HG03378 (cell line): ENCODE measurements at regions not wholly inside any gene's neighbourhood (a gene's known extent, or its start where the extent isn't known, plus 50 kb on each side); places are given as distances from the start of the nearest gene placed in this dataset.

Experiments
- ATAC-seq: cut with Tn5 transposase; IDR thresholded peaks from one replicate; pipeline ENCODE4 v1.9.1; 2021; ENCODE audit warnings: mild to moderate bottlenecking, moderate library complexity; ENCODE audit not compliant: unreplicated experiment

DNA sequence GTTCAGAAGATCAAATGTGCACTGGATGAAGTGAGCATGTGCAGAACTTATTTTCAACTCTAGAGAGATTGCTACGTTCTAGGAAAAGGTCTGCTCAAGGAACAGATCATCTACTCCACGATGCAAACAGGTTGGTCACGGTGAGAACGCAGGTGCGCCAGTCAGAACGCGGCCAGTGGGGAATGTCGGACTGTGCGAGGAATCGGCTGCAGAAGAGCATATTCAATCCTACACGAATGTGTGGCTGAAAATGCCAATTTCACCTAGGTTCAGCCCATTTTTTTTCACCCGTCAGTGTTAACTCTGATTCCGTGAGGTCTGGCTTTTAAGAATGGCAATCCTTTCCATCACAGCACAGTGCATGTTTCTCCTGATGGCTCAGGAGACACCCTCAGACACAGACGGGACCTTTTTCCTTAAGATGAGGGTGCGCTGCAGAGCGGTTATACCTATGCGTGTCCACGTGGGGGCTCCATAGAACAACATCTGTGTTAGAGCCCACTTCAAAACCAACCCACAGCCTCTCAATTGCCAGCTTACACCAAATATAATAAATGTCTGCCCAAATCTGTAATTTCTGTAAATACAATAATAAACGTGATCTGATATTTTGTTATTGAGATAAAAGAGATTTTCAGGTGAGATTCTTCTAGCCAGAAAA lies 250.4 kb downstream of the FOXA2 start:
- peak; percentile 87 for ATAC-seq

DNA sequence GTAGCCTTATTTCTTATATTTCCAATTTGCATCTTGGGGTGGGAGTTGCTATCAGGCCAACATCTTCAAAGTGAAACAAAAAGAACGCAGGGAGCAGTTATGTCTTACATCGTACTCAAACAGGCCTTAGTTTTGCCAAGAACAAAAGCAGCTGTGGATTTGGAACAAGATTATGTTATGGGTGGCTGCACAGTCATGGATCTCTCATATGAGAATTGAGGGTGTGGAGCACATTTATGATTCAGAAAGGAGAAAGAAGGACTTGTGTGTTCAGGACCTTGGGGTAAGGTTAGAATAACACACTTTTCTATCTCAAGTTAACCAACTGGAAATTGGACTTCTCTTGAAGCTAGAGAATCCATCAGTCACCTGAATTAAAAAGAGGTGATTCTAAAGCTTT lies 259.9 kb downstream of the FOXA2 start:
- ATAC-seq: no peak

DNA sequence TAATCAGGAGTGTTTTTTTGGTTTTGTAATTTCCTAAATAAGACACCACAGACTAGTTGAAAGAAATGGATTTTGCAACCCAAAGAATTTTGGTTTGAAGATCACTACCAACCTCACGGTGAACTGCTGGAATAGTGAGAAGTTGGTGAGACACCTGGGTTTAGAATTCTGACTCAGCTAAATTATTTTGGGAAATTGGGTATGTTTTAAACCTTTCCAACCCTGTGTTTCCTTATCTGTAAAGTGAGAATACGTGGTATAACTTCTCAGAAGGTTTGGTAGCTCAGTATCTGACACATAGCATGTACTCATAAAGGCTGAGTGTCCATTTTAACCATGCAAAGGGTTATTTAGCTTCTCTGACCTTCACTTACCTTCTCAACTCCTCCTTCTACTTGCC lies 261.9 kb downstream of the FOXA2 start:
- ATAC-seq: no peak

DNA sequence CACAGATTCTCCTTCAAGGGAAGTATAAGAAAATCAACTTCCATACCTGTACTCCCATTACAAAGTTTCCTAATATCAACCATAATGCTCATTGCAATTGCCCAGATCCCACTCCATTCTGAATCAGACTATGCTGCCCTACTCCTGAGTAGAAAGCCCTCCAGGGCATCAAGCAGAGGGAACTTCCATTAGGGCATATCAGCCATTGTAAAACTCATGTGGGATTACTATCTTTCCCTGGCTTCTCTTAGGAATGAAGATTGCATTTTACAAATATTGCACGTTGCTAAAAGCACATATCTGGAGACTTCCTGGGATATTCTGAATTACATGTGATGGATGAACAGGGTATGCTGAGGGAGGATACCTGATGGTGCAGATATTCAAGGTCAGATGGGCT lies 263.2 kb downstream of the FOXA2 start:
- no peak for ATAC-seq

DNA sequence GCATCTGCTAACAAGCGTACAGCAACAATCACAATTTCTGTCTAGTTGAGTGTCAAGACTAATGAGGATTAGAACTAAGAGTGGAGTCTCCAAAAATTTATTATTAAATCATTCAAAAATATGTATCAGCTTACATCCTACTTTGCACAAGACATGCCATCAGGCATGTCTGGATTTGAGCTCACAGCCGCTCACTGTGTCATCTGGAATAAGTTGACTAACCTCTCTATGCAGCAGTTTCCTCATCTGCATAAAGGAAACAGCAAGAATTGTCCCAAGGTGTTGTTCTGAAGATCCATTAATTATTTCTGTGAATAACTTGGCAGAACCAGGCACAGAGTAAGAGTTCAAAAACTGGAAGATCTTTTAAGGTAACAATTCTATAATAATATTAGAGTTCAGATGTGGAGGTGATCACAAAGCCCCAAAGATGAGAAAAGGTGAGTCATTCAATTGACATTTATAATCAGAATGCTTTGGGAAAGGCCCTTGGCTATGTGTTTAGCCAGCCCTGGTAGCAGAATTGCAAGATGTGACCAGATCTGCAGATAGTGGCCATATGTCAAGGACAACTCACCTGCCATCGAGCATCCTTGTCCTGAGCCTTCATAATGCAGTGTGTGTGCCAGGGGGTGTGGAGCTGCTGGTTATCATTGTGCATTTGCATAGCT lies 264.0 kb downstream of the FOXA2 start:
- ATAC-seq: no peak

DNA sequence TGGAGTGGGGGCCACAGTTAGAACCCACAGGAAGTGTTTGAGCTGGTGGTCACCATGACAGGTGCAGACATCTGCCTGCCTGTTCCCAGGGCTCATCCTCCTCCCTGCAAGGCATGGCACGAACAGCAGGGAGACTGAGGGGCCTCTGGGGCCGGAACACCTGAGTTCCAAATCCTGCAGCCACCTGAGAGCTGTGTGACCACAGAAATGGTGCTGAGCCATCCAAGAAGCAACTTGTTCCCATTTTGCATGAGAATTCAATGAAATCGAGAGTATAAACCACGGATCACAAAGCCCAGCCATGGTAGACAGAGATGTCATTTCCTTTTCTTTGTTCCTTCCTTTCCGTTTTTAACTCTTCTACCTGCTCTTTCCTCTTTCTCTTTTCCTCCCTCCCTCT lies 268.6 kb downstream of the FOXA2 start:
- no peak for ATAC-seq

DNA sequence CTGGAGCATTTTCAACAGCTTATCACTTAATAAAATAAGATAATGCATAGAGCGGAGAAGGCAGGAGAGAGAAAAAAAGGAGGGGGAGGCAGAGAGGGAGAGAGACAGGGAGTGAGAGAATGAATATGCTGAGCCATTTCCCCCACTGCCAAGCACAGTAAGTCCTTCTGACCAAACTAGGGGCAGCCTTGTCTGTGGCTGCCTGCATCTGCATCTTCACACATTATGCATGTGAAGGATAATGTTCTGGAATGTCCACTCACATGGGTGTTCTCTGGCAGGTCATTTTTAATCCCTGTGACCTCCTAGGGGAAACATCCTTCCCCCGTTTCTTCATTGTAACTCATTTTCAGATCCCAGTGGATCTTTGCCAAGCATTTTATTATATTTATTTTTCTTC lies 269.3 kb downstream of the FOXA2 start:
- ATAC-seq: no peak

DNA sequence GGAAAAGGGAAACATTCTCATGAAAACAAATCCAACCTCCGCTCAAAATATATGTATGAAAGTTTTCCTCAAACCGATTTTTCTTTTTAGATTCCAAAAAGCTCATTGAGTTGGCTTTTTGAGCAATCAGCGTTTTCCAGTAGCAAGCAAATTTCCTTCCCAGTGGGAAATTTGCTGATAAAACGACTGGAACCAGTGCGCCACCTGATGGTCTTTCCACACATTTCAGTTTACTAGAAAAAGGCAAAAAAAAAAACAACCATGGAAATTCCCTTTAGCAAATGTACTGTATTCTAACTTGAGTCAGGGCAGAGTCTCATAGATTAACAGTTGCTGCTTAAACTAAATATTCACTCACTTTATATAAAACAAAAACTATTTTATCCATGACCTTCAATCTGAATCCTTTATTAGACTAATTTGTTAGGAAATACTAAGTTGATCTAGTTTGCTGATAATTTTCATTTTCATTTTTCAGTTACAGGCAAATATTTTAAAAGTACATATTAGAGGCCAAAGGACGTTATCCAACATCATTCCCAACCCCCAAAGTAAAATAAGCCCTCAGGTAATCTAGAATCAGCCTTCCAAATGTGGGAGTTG lies 271.5 kb downstream of the FOXA2 start:
- ATAC-seq: no peak

DNA sequence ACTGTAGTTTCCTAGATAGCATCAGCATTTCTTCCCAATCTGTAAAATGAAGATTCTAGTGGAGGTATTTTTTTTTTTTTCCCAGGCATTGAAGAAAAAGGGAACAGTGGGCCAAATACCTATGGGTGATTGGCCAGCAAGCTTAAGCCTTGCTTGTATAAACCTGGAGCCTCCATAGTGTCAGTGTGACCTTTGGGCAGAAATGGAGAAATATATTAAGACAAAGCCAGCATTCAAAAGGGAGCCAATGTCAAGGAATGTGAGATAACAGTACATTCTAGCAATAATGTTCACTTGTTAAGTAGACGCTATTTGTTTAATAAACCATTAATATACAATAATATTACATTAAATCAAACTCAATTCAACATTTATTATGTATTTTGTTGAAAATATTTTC lies 275.4 kb downstream of the FOXA2 start:
- ATAC-seq: no peak

DNA sequence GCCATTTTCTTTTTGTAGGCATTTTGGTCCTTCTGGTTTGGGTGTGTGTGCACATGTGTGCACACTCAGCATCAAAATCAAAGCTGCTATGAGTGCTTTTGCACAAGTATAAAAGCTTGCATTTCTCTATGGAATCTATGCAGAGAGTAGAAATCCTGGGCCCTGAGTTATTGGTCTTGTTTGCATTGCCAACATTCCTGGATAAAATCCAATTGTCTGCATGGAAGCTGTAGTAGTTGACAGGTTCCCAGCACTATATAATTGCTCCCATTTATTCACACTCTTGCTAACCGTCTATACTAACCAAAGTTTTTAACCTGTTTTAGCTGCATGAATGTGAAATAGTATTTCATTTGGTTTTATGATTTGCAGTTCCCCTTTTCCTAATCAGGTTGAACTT lies 277.0 kb downstream of the FOXA2 start:
- no peak for ATAC-seq

DNA sequence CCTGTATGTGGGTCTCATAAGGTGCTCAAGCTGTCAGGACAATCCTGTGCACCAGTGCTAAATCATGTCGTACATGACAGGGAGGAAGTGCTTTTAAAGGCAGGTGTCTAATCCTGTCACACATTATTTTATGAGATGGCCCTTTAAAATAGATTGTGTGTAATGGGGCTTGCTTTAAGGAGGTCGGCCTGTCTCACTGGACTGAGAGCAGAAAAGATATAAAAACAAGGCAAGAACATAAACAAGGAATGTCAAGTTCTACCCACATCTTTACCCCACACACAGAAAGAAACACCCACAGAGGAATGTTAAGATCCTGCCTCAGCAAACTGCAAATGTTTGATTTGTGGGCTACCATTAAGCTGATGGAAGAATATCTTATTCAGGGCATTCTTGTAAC lies 279.0 kb downstream of the FOXA2 start:
- ATAC-seq: no peak

DNA sequence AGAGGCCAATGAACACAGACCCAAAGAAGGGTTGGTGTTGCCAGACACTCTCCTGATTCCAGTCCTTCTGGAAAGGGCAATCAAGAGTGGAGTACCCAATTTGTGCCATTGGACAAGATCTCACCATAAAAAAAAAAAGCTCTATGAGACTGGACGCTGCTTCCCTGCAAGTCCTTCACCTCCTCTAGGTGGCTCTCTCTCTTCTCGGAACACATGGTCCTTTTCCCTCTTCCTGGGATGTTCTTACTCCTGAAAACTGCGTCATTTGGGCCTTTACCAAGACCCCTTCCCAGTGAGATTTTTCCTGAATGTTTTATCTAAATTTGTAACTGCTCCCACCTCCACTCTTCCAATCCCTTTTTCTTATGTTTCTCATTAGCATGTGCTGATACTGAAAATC lies 280.8 kb downstream of the FOXA2 start:
- no peak for ATAC-seq

DNA sequence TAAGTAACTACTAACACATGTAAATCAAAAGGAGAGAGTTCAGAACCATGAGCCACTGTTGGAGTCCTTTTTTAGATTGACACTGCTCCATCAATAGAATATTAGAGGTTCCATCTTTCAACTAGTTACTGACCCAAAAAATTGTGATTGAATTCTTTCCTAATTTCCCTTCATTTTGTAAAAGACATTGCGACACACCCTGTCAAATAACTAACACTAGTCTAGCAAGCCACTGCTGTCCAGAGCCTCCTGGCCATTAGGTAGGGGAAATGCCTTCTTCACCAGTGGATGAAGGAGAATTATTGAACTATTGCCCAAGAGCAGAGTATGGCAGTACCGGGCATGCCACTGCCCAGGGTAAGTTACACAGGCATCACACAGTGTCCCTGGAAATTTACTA lies 282.3 kb downstream of the FOXA2 start:
- no peak for ATAC-seq

DNA sequence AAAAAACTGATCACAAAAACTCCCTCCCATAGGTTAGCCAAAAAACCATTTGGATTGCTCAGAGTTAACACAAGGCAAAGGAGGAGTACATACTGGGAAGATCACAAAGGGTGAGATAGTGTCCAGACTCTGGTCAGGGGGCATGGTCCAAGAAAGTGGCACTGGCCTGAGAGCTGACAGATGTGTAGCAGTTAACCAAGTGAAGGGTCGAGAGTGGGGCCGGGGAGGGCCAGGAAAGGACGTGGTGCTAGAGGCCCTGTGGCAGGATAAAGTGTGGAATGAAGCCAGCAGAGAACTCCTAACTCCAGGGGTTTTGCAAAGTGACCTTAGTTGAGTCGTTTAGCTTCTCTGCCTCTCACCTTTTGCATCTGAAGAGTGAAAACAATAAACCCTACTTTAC lies 290.5 kb downstream of the FOXA2 start:
- ATAC-seq: no peak

DNA sequence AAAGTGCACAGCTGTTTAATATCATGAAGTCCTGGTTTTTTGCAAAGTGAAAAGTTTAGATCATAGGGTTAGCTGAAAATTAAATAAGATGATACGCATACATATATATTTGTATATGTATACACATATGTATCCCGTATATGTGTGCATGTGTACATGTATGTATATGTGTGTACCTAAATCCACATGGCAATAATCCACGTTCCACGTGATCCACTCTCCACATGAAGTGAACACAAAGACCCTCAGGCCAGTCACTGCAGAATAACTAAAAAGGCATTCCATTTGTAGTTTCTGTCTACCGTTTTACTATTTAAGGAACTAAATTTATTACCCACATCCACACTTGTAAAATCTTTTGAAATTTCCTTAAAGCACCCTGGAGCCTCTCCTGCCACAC lies 294.9 kb downstream of the FOXA2 start:
- ATAC-seq: no peak

DNA sequence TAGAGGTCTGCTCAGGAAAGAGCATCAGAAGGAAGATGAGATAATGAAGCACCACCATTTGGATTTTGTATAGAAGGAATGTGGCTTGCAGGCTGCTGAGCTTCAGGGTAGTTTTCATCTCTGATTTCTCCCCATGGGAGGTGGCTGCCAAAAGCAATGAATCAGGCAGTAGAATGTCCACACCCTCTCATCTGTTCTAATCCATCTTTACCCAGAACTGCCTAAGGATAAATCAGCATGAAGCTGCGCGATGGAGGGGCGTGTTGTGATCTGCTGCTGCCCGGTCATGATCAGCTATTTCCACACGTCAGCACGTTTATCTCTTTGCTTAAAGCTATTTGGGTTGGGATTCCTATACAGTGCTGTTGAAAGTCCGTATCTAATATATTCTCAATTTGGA lies 295.4 kb downstream of the FOXA2 start:
- ATAC-seq: no peak

DNA sequence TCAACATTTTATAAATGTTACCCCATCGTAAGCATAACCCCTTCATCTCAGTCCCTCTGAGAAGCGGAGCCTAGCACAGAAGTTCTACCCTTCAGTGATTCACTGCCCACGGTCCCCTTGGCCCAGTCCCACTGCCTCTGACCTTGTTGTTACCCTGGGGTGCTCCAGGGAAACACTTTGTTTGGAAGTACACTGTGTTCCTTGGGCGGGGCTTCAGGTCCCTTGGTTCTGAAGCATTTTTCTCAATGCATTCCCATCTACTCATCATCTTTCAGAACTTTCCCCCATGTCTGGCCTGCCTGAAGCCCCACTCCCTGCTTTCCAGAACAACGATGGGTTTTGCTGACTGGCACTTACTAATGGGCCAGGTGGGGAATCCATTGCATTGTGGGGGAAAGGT lies 296.2 kb downstream of the FOXA2 start:
- ATAC-seq: no peak

DNA sequence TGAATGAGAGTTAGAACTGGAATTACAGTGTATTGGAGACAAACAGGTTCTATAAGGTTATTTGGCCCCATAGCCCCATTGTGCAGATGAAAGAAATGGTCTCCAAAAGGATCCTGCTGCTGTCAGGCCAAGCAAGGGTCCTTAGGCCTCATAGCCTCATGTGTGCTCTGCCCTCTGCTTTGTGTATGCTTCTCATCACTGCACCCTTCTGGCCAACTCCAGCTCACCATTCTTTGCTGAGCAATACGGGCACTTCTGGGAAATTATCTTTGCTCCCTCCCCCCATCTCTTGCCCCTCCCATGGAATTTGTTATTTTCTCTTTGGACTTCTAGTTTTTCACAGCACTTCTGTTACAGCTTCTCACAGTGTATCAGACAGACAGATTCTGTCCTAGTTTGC lies 298.8 kb downstream of the FOXA2 start:
- no peak for ATAC-seq

DNA sequence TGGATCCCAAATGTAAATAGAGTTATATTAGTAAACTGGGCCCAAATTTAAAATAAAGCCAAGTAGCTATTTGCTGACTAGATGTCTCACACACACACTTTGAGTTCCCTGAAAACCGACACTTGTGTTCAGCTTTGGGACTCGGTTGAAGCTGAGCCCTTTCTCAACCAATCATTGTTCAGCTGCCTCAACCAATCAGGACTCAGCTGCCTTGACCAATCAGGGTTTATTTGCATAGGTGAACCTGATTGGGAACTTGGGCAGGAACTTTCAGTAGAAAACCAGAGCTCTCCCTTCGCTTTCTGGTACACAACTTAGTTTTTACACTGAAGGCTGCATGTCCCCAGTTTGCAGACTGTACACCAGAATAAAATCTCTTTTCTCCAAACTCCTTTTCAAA lies 301.7 kb downstream of the FOXA2 start:
- ATAC-seq: no peak

DNA sequence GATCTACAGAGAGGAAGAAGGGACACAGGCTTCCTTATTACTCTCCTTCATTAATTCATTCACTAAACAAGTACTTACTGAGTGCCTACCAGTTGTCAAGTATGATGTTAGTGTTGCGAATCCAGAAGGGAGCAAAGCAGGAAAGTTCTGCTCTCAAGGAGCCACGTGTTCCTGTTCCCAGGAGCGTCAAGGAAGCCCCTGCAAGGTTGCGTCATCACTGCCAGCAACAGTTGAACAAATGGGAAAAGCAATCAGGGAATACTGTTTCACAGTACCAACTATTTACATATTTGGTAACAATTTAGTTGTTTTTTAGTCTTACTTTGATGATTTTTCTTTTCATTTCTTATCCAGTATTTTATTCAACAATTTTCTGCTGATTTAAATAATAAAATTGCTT lies 310.0 kb downstream of the FOXA2 start:
- ATAC-seq: no peak

DNA sequence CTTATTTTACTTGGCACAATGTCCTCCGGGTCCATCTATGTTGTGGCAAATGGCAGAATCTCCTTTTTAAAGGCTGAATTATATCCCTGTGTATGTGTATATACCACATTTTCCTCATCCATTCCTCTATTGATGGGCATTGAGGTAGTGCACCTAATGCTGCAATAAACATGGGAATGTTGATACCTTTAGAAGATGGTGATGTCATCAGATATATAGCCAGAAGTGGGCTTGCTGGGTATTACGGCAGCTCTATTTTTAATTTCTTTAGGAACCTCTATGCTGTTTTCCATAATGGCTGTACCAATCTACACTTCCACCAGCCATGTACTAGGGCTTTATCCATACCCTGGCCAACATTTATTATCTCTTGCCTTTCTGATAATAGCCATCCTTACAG lies 315.7 kb downstream of the FOXA2 start:
- ATAC-seq: no peak

DNA sequence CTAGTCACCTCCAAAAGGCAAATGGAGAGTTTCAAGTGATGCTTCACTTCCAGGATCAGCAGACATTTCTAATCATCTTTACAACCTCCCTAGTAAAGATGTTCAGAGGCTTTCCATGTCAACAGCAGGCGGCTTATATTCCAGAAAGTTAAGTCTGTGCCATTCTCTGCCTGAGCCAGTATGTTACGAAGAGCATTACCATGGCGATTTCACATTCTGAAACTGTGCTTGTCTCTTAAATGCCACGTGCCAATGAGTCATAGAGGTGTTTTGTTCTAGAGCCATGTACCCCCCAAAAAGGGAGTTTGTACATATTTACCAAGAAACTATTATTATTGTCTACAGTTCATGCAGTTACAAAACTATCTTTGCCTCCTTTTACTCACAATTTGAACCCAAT lies 319.5 kb downstream of the FOXA2 start:
- ATAC-seq: no peak

DNA sequence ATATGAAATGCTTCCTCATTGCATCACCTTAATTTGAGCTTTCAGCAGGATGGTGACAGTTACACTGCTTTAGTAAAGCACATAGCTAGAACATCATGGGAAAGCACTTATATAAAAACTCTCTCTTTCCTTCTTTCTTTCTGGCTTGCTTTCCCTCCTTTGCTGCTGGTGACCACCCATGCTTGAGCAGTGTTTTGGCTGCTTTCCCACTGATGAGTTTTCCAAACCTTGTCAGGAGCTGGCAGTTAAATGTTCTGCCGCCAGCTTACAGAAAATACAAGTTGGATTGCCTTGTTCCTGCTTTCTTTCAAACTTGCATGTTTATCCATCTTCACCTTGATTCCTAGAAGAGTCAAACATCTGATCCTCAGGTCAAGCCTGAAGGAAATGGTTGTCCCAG lies 323.9 kb downstream of the FOXA2 start:
- ATAC-seq: no peak
